Activated CD8-positive, alpha-beta T cell treated with anti-CD3 and anti-CD28 coated beads for 36 hours (primary cell): ENCODE measurements at regions not wholly inside any gene's neighbourhood (a gene's known extent, or its start where the extent isn't known, plus 50 kb on each side); places are given as distances from the start of the nearest gene placed in this dataset.

Experiments used
- ATAC-seq: fragments of 200-7000 bp; cut with Tn5 transposase; one replicate; pipeline ENCODE4 v1.10.0; 2021; ENCODE audit warnings: mild to moderate bottlenecking, moderate library complexity
- CTCF ChIA-PET: fragments of 350-600 bp; sonication (Branson Sonifier 250); formaldehyde crosslinking; loops from one replicate; lab custom pipeline; 2021; ENCODE audit warnings: antibody characterized with exemption; lab: Charles Lee
- POLR2A ChIA-PET: fragments of 350-600 bp; sonication (Branson Sonifier 250); formaldehyde crosslinking; loops from one replicate; lab custom pipeline; 2021; ENCODE audit warnings: antibody characterized with exemption; lab: Charles Lee
- DNase-seq: peaks from one replicate; pipeline ENCODE4 v3.0.0-alpha.2; 2020
- H3K27ac Mint-ChIP-seq: one replicate; pipeline ENCODE4 v1.8.0; 2021; ENCODE audit warnings: mild to moderate bottlenecking, mixed read lengths
- H3K27me3 Mint-ChIP-seq: one replicate; pipeline ENCODE4 v1.8.0; 2021; ENCODE audit warnings: mixed read lengths
- H3K36me3 Mint-ChIP-seq: one replicate; pipeline ENCODE4 v1.8.0; 2021; ENCODE audit warnings: low read depth, mixed read lengths
- H3K4me1 Mint-ChIP-seq: one replicate; pipeline ENCODE4 v1.8.0; 2021; ENCODE audit warnings: low read depth, mixed read lengths
- H3K4me3 Mint-ChIP-seq: one replicate; pipeline ENCODE4 v1.8.0; 2021; ENCODE audit warnings: mild to moderate bottlenecking, moderate library complexity, mixed read lengths
- H3K9me3 Mint-ChIP-seq: one replicate; pipeline ENCODE4 v1.8.0; 2021; ENCODE audit warnings: mixed read lengths
- intact Hi-C: fragments of 100-400 bp; cut with micrococcal nuclease; formaldehyde crosslinking; loops from one replicate; pipeline ENCODE4 v1.10.0; 2022
- TF ChIP-seq, protein P1 (sequence below): fragments of 200-600 bp; IDR thresholded peaks from one replicate; pipeline ENCODE4 v1.8.0; 2022; ENCODE audit warnings: antibody characterized with exemption, mild to moderate bottlenecking

GRCh38 chr13:79908381-79908780, 427.4 kb downstream of the NDFIP2 start:
- H3K36me3 Mint-ChIP-seq = no peaks in the 10 kb centered on the region
- TF ChIP-seq, protein P1, sequence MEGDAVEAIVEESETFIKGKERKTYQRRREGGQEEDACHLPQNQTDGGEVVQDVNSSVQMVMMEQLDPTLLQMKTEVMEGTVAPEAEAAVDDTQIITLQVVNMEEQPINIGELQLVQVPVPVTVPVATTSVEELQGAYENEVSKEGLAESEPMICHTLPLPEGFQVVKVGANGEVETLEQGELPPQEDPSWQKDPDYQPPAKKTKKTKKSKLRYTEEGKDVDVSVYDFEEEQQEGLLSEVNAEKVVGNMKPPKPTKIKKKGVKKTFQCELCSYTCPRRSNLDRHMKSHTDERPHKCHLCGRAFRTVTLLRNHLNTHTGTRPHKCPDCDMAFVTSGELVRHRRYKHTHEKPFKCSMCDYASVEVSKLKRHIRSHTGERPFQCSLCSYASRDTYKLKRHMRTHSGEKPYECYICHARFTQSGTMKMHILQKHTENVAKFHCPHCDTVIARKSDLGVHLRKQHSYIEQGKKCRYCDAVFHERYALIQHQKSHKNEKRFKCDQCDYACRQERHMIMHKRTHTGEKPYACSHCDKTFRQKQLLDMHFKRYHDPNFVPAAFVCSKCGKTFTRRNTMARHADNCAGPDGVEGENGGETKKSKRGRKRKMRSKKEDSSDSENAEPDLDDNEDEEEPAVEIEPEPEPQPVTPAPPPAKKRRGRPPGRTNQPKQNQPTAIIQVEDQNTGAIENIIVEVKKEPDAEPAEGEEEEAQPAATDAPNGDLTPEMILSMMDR = no peak
- H3K27me3 Mint-ChIP-seq = no peaks in the 10 kb centered on the region
- CTCF ChIA-PET = no interaction called here
- H3K4me3 Mint-ChIP-seq = no peak overlapping the region
- DNase-seq (no peak), ATAC-seq (no peak)
- POLR2A ChIA-PET = no interaction called here
- H3K27ac Mint-ChIP-seq = no peak overlapping the region
- no peaks in the 10 kb centered on the region for H3K9me3 Mint-ChIP-seq
- H3K4me1 Mint-ChIP-seq = no peaks in the 10 kb centered on the region
- intact Hi-C loops = no loop called here

DNA sequence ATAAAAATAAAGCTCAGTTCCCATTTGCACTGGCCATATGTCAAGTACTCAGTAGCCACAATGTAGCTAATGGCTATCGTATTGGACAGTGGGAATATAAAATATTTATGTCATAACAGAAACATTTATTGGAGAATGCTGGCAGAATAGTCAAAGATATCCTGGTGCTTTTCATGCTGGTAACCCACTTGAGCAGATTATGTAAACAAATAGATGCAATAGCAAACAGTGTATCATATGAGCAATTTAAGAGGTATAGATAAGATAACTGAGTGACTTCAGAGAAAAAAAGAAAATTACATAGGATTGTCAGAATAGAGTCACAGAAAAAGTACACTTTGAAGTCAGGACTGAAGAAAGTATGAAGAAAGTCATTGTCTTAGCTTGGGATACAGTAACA, 426.6 kb downstream of the NDFIP2 start:
- Mint-ChIP-seq H3K4me3 (no peak overlapping the region), H3K36me3 (no peaks in the 10 kb centered on the region), H3K27ac (no peak overlapping the region), H3K4me1 (no peaks in the 10 kb centered on the region), H3K9me3 (no peaks in the 10 kb centered on the region), H3K27me3 (no peaks in the 10 kb centered on the region)
- ChIA-PET CTCF (interaction anchor here (0.6 to 1.2 kb wide), 2 partner anchors 10 to 46 kb away, joined by 3 read pairs; no protein-coding TSS in a partner anchor), POLR2A (no interaction called here)
- intact Hi-C loops = no loop called here
- no peak for DNase-seq
- no peak for ATAC-seq
- TF ChIP-seq, protein P1 = no peak

DNA sequence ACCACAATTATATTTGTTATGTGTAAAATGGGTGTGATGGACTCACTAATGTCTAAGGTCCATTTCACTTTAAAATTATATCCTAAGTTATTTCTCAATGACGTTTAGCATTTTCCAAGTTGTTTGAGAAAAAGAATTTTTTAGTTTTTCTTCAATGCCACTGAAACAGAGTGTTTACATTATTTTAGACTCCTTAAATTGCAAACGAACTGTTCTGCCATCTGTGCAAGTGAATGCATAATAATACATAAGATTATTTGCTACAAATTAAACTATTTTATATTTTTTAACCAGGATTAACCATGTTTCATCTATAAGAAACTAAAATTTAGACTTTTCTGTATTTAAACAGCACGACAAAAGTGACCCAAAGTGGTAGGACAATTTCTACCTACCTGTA, 425.4 kb downstream of the NDFIP2 start:
- ATAC-seq (no peak), DNase-seq (no peak)
- TF ChIP-seq, protein P1 = no peak
- Mint-ChIP-seq H3K4me3 (no peak overlapping the region), H3K36me3 (no peaks in the 10 kb centered on the region), H3K9me3 (no peaks in the 10 kb centered on the region), H3K27me3 (no peaks in the 10 kb centered on the region), H3K27ac (no peak overlapping the region), H3K4me1 (no peaks in the 10 kb centered on the region)
- intact Hi-C loops = no loop called here
- CTCF ChIA-PET = interaction anchor here (1.2 kb wide), 1 partner anchor 9 kb away, joined by 3 read pairs; no protein-coding TSS in a partner anchor
- POLR2A ChIA-PET = no interaction called here

DNA sequence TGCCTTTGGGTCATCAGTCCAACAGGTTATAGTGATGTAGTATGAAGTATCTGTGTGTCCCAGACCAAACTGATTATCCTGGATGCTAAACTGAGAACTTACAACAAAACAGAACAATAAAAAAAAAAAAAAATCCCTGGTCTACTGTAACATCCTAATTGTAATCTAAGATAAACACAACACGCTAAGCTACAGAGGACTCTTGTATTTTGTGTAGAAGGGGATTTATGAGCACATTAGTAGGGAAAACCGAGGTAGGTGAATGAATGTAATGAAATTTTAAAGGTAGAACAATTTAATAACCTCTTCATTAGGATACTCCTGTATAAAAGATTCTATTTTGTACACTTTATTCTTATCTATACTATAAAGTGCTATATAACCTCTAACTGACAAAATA, 424.1 kb downstream of the NDFIP2 start:
- CTCF ChIA-PET = no interaction called here
- TF ChIP-seq, protein P1 = no peak
- intact Hi-C loops = no loop called here

DNA sequence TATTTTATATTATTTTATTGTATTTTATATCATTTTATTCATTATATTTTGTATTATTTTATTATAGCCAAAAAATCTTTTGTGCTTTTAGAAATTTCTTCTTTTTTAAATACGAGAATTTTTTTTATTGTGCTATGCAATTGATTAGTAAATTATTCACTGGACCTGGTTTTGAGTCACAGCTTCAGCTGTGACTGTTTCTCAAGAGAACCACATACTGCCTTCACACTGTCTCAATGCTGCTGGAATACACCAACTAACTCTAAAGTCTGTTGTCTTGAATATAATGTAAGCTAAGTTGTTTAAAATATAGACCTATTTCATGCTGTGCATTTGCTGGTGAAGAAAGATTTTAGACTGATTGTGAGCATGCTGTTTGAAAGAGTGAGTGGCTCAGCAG, 423.6 kb downstream of the NDFIP2 start:
- no peak overlapping the region for H3K4me3 Mint-ChIP-seq
- no peaks in the 10 kb centered on the region for H3K9me3 Mint-ChIP-seq
- ATAC-seq = no peak
- H3K36me3 Mint-ChIP-seq = no peaks in the 10 kb centered on the region
- ChIA-PET POLR2A (no interaction called here), CTCF (no interaction called here)
- H3K27ac Mint-ChIP-seq = no peak overlapping the region
- DNase-seq = no peak
- TF ChIP-seq, protein P1 = no peak
- intact Hi-C loops = no loop called here
- H3K4me1 Mint-ChIP-seq = no peaks in the 10 kb centered on the region
- no peaks in the 10 kb centered on the region for H3K27me3 Mint-ChIP-seq

More for the DNA sequence above, 424.1 kb downstream of the NDFIP2 start:
- Mint-ChIP-seq H3K4me1 (no peaks in the 10 kb centered on the region), H3K27ac (no peak overlapping the region), H3K4me3 (no peak overlapping the region), H3K27me3 (no peaks in the 10 kb centered on the region), H3K9me3 (no peaks in the 10 kb centered on the region), H3K36me3 (no peaks in the 10 kb centered on the region)
- POLR2A ChIA-PET = no interaction called here
- no peak for ATAC-seq
- DNase-seq = no peak
